ENCODE measurements at regions not wholly inside any gene's neighbourhood (a gene's known extent, or its start where the extent isn't known, plus 50 kb on each side); places are given as distances from the start of the nearest gene placed in this dataset.
A peak's percentile ranks its signal among the peaks of the same experiment; 100 is the strongest.

DNA sequence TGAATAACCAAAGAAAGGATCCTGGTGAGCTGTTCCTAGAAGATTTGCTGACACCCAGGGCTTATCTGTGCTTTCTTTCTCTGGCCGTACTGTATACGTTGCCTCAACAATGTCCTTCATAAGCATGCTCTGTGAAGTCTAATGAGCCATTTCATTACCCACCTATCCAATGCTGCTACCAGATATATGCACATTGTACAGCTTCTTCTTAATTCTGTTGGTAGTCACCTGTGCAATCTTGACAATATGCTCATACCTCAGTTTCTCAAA, 731.8 kb upstream of the NCAM2 start:
- H4K20me1 ChIP-seq (replicated peaks; ENCODE audit: control insufficient read depth, insufficient read depth, low read length) = no peaks in the 10 kb centered on the region
- H2AFZ ChIP-seq (ENCODE audit: low read depth, low read length) = peak overlapping the region; percentile 83
- no peaks in the 10 kb centered on the region; the same call in 2 of the 3 replicates for H3K36me3 ChIP-seq (ENCODE audit: control insufficient read depth, insufficient read depth, low read length)
- no peak overlapping the region; the same call in 1 of the 2 replicates for H3K4me2 ChIP-seq (ENCODE audit: insufficient read depth, low read length)
- H3K4me1 ChIP-seq (replicated peaks in 1 of 2; ENCODE audit: control insufficient read depth in 2 of 2, insufficient read depth in 2 of 2, low read length in 2 of 2) = peaks cover 4 to 17% of the 10 kb centered on the region in 2 experiments; a peak in 3 of 5 replicates
- ChIA-PET CTCF (ENCODE audit: low intra/inter-chr PET ratio) (no interaction called here), POLR2A (interaction anchor here (1.1 kb wide), 1 partner anchor 9 kb away, joined by 3 read pairs; no protein-coding TSS in a partner anchor)
- no peaks in the 10 kb centered on the region for H3K27me3 ChIP-seq (ENCODE audit: control insufficient read depth in 2 of 2, insufficient read depth in 2 of 2, low read length in 2 of 2)
- no peak overlapping the region for H3K9ac ChIP-seq (ENCODE audit: insufficient read depth in 1 of 2, low read depth in 2 of 2, low read length in 2 of 2)
- DNase-seq (ENCODE audit: extremely low read depth in 1 of 4, low spot score in 3 of 4) (peak in 1 of 4 experiments; percentile 22), ATAC-seq (peak; percentile 74), FAIRE-seq (no peak)
- intact Hi-C loops (cut with micrococcal nuclease) (no loop called here), in situ Hi-C loops (cut with MboI) (no loop called here)
- H3K9me1 ChIP-seq (ENCODE audit: control insufficient read depth, insufficient read depth, low read length) = no peaks in the 10 kb centered on the region
- H3K4me3 ChIP-seq = no peak overlapping the region
- TF ChIP-seq NUFIP1 (IDR thresholded peaks at IDR 0.05; ENCODE audit: partially characterized antibody) (no peak), RREB1 (CRISPR knock-in tag; IDR thresholded peaks at IDR 0.05) (no peak), NRF1 (conservative IDR thresholded peaks at IDR 0.05 in 1 of 2, IDR thresholded peaks at IDR 0.05 in 1 of 2) (peak in 1 of 2 experiments; percentile 20; a peak in 1 of 4 replicates)
- H3K9me3 ChIP-seq (replicated peaks; ENCODE audit: control insufficient read depth, insufficient read depth, low read depth, low read length) = no peaks in the 10 kb centered on the region
- no TSS peak for BruUV-seq (replicated peaks)
- no peaks in the 10 kb centered on the region for H3K79me2 ChIP-seq (ENCODE audit: control insufficient read depth, insufficient read depth, low read length)
- WGBS (ENCODE audit: insufficient coverage, low coverage, missing lambda C conversion rate) = 22% methylated on average over 2 of the region's 2 CpGs
- peak overlapping the region; percentile 53; the same call in 1 of the 3 replicates for H3K27ac ChIP-seq (ENCODE audit: extremely low read depth, low read depth, low read length)

Data from K562 (cell line).